SU-DHL-6 (cell line): ENCODE measurements at regions not wholly inside any gene's neighbourhood (a gene's known extent, or its start where the extent isn't known, plus 50 kb on each side); places are given as distances from the start of the nearest gene placed in this dataset.

ENCODE experiments used
- CTCF ChIP-seq: fragments of 200-600 bp; sonication (generic); IDR thresholded peaks from one replicate; pipeline ENCODE4 v1.5.1; 2017; ENCODE audit warnings: antibody characterized with exemption, mild to moderate bottlenecking, low read length, moderate library complexity; ENCODE audit not compliant: insufficient read depth, poor library complexity, severe bottlenecking
- EZH2phosphoT487 ChIP-seq: fragments of 200-600 bp; sonication (generic), shearing (Covaris generic); conservative IDR thresholded peaks from 2 replicates; pipeline ENCODE4 v1.6.1; 2018; ENCODE audit warnings: mild to moderate bottlenecking, antibody characterized with exemption, low read length, moderate library complexity, mixed read lengths

- TF ChIP-seq CTCF (no peak), EZH2phosphoT487 (no peak)
Measured at GRCh38 chr13:82713687-82714405, 1168.4 kb downstream of the SLITRK1 start.
